ENCODE measurements at regions not wholly inside any gene's neighbourhood (a gene's known extent, or its start where the extent isn't known, plus 50 kb on each side); places are given as distances from the start of the nearest gene placed in this dataset.

DNA sequence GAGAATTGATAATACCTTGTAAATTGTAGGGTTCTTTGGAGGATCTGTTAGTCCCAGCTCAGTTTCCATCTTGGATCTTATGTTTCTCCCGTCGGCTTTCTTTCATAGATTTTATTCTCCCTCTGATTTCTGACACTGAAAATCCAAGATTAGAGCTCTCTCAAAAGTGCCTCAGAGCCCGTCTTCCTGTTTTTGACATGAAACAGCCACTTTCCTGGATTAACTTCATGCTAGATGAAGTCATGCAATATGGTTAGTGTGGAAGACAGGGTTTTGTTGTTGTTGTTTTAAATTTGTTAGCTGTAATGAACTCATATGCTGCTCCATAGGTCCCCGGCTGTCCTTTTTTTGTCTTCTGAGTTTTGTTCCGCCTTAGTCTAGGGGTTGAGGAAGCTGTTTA, 51.6 kb upstream of the ZFR start:
- RAD21 ChIA-PET (ENCODE audit: low non-redundant PET in 1 of 2, low total read pairs in 2 of 2, uncharacterized antibody in 2 of 2, unreplicated experiment in 2 of 2) = no interaction called here
- ATAC-seq (no peak), DNase-seq (ENCODE audit: low read depth, low spot score) (no peak)
- Histone ChIP-seq H3K27ac (ENCODE audit: low read depth, low read length) (no peak overlapping the region), H4K20me1 (ENCODE audit: insufficient read depth) (no peaks in the 10 kb centered on the region), H3K9ac (ENCODE audit: low read length) (no peak overlapping the region), H3K79me2 (ENCODE audit: insufficient read depth, low read length) (no peaks in the 10 kb centered on the region), H3K36me3 (ENCODE audit: control insufficient read depth in 1 of 2, insufficient read depth in 2 of 2, low read length in 2 of 2) (no peaks in the 10 kb centered on the region), H3K27me3 (ENCODE audit: insufficient read depth, low read length) (no peaks in the 10 kb centered on the region), H3K9me3 (ENCODE audit: control insufficient read depth in 1 of 2, insufficient read depth in 1 of 2, low read depth in 1 of 2, low read length in 2 of 2) (no peaks in the 10 kb centered on the region), H2AFZ (ENCODE audit: low read depth, low read length, poor library complexity, severe bottlenecking) (no peak overlapping the region), H3K4me2 (ENCODE audit: low read length) (no peak overlapping the region), H3K9me2 (ENCODE audit: insufficient read depth) (no peaks in the 10 kb centered on the region), H3K4me3 (replicated peaks in 1 of 2; ENCODE audit: low read depth in 1 of 2, low read length in 2 of 2) (no peak overlapping the region), H3K4me1 (ENCODE audit: control insufficient read depth in 1 of 2, insufficient read depth in 2 of 2, low read length in 2 of 2) (no peaks in the 10 kb centered on the region)
- BruUV-seq (replicated peaks) = no TSS peak
- POLR2A ChIA-PET = no interaction called here
- TF ChIP-seq, protein P1, sequence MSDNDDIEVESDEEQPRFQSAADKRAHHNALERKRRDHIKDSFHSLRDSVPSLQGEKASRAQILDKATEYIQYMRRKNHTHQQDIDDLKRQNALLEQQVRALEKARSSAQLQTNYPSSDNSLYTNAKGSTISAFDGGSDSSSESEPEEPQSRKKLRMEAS (IDR thresholded peaks at IDR 0.05) = no peak
- TF ChIP-seq ZNF274 (IDR thresholded peaks at IDR 0.05; ENCODE audit: low read depth, low read length) (no peak), ATF3 (IDR thresholded peaks at IDR 0.05) (no peak)
- CTCF ChIA-PET = interaction anchor here (1.0 kb wide), 1 partner anchor 94 kb away, joined by 3 read pairs; no protein-coding TSS in a partner anchor
- intact Hi-C loops (cut with micrococcal nuclease) = no loop called here

DNA sequence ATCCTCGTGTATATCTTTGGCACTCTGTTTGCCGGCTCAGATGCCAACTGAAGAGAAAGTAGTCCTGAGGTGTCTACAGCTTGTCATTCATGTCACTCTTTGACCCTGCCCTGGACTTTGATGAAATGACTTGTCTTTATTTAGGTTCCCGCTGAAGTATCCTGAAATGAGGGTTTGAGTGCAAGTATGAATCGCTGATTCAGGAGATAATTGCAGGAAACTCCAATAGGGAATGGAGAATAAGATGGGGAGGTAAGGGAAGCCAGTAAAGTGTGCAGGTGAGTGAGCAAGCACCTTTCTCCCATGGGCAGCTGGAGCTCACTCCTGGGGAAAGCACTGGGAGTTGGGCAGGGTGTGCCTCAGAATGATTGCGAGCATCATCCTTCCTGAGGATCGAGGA, 50.3 kb upstream of the ZFR start:
- TF ChIP-seq, protein P2, sequence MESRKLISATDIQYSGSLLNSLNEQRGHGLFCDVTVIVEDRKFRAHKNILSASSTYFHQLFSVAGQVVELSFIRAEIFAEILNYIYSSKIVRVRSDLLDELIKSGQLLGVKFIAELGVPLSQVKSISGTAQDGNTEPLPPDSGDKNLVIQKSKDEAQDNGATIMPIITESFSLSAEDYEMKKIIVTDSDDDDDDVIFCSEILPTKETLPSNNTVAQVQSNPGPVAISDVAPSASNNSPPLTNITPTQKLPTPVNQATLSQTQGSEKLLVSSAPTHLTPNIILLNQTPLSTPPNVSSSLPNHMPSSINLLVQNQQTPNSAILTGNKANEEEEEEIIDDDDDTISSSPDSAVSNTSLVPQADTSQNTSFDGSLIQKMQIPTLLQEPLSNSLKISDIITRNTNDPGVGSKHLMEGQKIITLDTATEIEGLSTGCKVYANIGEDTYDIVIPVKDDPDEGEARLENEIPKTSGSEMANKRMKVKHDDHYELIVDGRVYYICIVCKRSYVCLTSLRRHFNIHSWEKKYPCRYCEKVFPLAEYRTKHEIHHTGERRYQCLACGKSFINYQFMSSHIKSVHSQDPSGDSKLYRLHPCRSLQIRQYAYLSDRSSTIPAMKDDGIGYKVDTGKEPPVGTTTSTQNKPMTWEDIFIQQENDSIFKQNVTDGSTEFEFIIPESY (IDR thresholded peaks at IDR 0.05; ENCODE audit: extremely low read depth, insufficient replicate concordance, low read length) = no peak
- TF ChIP-seq, protein P1 (IDR thresholded peaks at IDR 0.05) = no peak
- TF ChIP-seq FOSL1 (IDR thresholded peaks at IDR 0.05; ENCODE audit: low read depth) = no peak
- TF ChIP-seq EGR1 (IDR thresholded peaks at IDR 0.05; ENCODE audit: low read depth) = no peak
- no peak for TF ChIP-seq ZNF274 (IDR thresholded peaks at IDR 0.05; ENCODE audit: low read depth, low read length)
- TF ChIP-seq POLR2AphosphoS5 (IDR thresholded peaks at IDR 0.05; ENCODE audit: low read depth, low read length) = no peak
- no peak for TF ChIP-seq SRF (IDR thresholded peaks at IDR 0.05; ENCODE audit: low read depth)
- no peak for TF ChIP-seq POLR2A (IDR thresholded peaks at IDR 0.05; ENCODE audit: borderline replicate concordance, extremely low read depth, insufficient read depth, insufficient read length)
- TF ChIP-seq TCF7L2 (IDR thresholded peaks at IDR 0.05; ENCODE audit: borderline replicate concordance, extremely low read depth, insufficient read depth, insufficient read length) = no peak
- no peak for TF ChIP-seq SP1 (IDR thresholded peaks at IDR 0.05; ENCODE audit: low read depth)
- TF ChIP-seq RAD21 (IDR thresholded peaks at IDR 0.05; ENCODE audit: low read depth) = no peak
- ATAC-seq = no peak

More for the DNA sequence above, 50.3 kb upstream of the ZFR start:
- H3K4me3 ChIP-seq (replicated peaks in 1 of 2; ENCODE audit: low read depth in 1 of 2, low read length in 2 of 2) = no peak overlapping the region
- no peaks in the 10 kb centered on the region for H4K20me1 ChIP-seq (ENCODE audit: insufficient read depth)
- H3K9ac ChIP-seq (ENCODE audit: low read length) = no peak overlapping the region
- BruUV-seq (replicated peaks) = no TSS peak
- ChIA-PET CTCF (interaction anchor here (1.0 kb wide), 1 partner anchor 95 kb away, joined by 4 read pairs; no protein-coding TSS in a partner anchor), RAD21 (ENCODE audit: low non-redundant PET in 1 of 2, low total read pairs in 2 of 2, uncharacterized antibody in 2 of 2, unreplicated experiment in 2 of 2) (no interaction called here), POLR2A (no interaction called here)
- no peaks in the 10 kb centered on the region for H3K79me2 ChIP-seq (ENCODE audit: insufficient read depth, low read length)
- no peak overlapping the region for H2AFZ ChIP-seq (ENCODE audit: low read depth, low read length, poor library complexity, severe bottlenecking)
- no peak for DNase-seq (ENCODE audit: low read depth, low spot score)
- H3K36me3 ChIP-seq (ENCODE audit: control insufficient read depth in 1 of 2, insufficient read depth in 2 of 2, low read length in 2 of 2) = no peaks in the 10 kb centered on the region
- H3K9me3 ChIP-seq (ENCODE audit: control insufficient read depth in 1 of 2, insufficient read depth in 1 of 2, low read depth in 1 of 2, low read length in 2 of 2) = no peaks in the 10 kb centered on the region
- intact Hi-C loops (cut with micrococcal nuclease) = no loop called here
- H3K27me3 ChIP-seq (ENCODE audit: insufficient read depth, low read length) = no peaks in the 10 kb centered on the region
- H3K4me1 ChIP-seq (ENCODE audit: control insufficient read depth in 1 of 2, insufficient read depth in 2 of 2, low read length in 2 of 2) = no peaks in the 10 kb centered on the region
- no peaks in the 10 kb centered on the region for H3K9me2 ChIP-seq (ENCODE audit: insufficient read depth)
- H3K4me2 ChIP-seq (ENCODE audit: low read length) = no peak overlapping the region
- H3K27ac ChIP-seq (ENCODE audit: low read depth, low read length) = no peak overlapping the region

Data from HCT116 (cell line).